ENCODE measurements at regions not wholly inside any gene's neighbourhood (a gene's known extent, or its start where the extent isn't known, plus 50 kb on each side); places are given as distances from the start of the nearest gene placed in this dataset.

- no peaks in the 10 kb centered on the region for H3K4me1 Mint-ChIP-seq
- no peaks in the 10 kb centered on the region for H3K9me3 Mint-ChIP-seq
- H3K27ac Mint-ChIP-seq: no peak overlapping the region
- H3K4me3 Mint-ChIP-seq: no peak overlapping the region
- DNase-seq (no peak), ATAC-seq (ENCODE audit: low read depth) (no peak)
- no peaks in the 10 kb centered on the region for H3K36me3 Mint-ChIP-seq
- POLR2A ChIA-PET: no interaction called here
- peaks cover 6% of the 10 kb centered on the region for H3K27me3 Mint-ChIP-seq
Measured at GRCh38 chr2:237016121-237016915, 69.4 kb upstream of the COPS8 start.

- no peaks in the 10 kb centered on the region for H3K4me1 Mint-ChIP-seq
- no peaks in the 10 kb centered on the region for H3K9me3 Mint-ChIP-seq
- no peak for DNase-seq
- H3K4me3 Mint-ChIP-seq: no peak overlapping the region
- POLR2A ChIA-PET: no interaction called here
- peaks cover 3% of the 10 kb centered on the region for H3K27me3 Mint-ChIP-seq
- no peak for ATAC-seq (ENCODE audit: low read depth)
- no peak overlapping the region for H3K27ac Mint-ChIP-seq
- no peaks in the 10 kb centered on the region for H3K36me3 Mint-ChIP-seq
Measured at GRCh38 chr2:237020090-237020489, 65.6 kb upstream of the COPS8 start.

GRCh38 chr2:237022533-237022932 lies 63.2 kb upstream of the COPS8 start:
- Mint-ChIP-seq H3K27me3 (peaks cover 5% of the 10 kb centered on the region), H3K36me3 (no peaks in the 10 kb centered on the region), H3K27ac (no peak overlapping the region), H3K9me3 (no peaks in the 10 kb centered on the region), H3K4me1 (no peaks in the 10 kb centered on the region), H3K4me3 (no peak overlapping the region)
- no peak for DNase-seq
- POLR2A ChIA-PET: no interaction called here
- ATAC-seq (ENCODE audit: low read depth): no peak

GRCh38 chr2:237024255-237024654 lies 61.4 kb upstream of the COPS8 start:
- POLR2A ChIA-PET: no interaction called here
- no peak overlapping the region for H3K4me3 Mint-ChIP-seq
- H3K27ac Mint-ChIP-seq: no peak overlapping the region
- H3K27me3 Mint-ChIP-seq: peaks cover 5% of the 10 kb centered on the region
- no peaks in the 10 kb centered on the region for H3K9me3 Mint-ChIP-seq
- ATAC-seq (ENCODE audit: low read depth): no peak
- no peak for DNase-seq
- H3K36me3 Mint-ChIP-seq: no peaks in the 10 kb centered on the region
- H3K4me1 Mint-ChIP-seq: no peaks in the 10 kb centered on the region

GRCh38 chr2:237025090-237025865 lies 60.4 kb upstream of the COPS8 start:
- POLR2A ChIA-PET: no interaction called here
- H3K9me3 Mint-ChIP-seq: no peaks in the 10 kb centered on the region
- no peak for ATAC-seq (ENCODE audit: low read depth)
- DNase-seq: no peak
- no peak overlapping the region for H3K4me3 Mint-ChIP-seq
- H3K4me1 Mint-ChIP-seq: no peaks in the 10 kb centered on the region
- peaks cover 5% of the 10 kb centered on the region for H3K27me3 Mint-ChIP-seq
- no peaks in the 10 kb centered on the region for H3K36me3 Mint-ChIP-seq
- no peak overlapping the region for H3K27ac Mint-ChIP-seq

GRCh38 chr2:237026981-237027711 lies 58.5 kb upstream of the COPS8 start:
- ATAC-seq (ENCODE audit: low read depth) (peak; percentile 36), DNase-seq (peak; percentile 43)
- H3K27ac Mint-ChIP-seq: no peak overlapping the region
- H3K27me3 Mint-ChIP-seq: peaks cover 5% of the 10 kb centered on the region
- no peaks in the 10 kb centered on the region for H3K9me3 Mint-ChIP-seq
- H3K36me3 Mint-ChIP-seq: no peaks in the 10 kb centered on the region
- POLR2A ChIA-PET: no interaction called here
- H3K4me1 Mint-ChIP-seq: no peaks in the 10 kb centered on the region
- H3K4me3 Mint-ChIP-seq: no peak overlapping the region

- no peak overlapping the region for H3K27ac Mint-ChIP-seq
- POLR2A ChIA-PET: no interaction called here
- H3K4me1 Mint-ChIP-seq: no peaks in the 10 kb centered on the region
- no peak overlapping the region for H3K4me3 Mint-ChIP-seq
- H3K27me3 Mint-ChIP-seq: peaks cover 5% of the 10 kb centered on the region
- no peak for ATAC-seq (ENCODE audit: low read depth)
- H3K36me3 Mint-ChIP-seq: no peaks in the 10 kb centered on the region
- DNase-seq: no peak
- H3K9me3 Mint-ChIP-seq: no peaks in the 10 kb centered on the region
Measured at GRCh38 chr2:237027712-237028029, 58.0 kb upstream of the COPS8 start.

GRCh38 chr2:237030382-237030781 lies 55.3 kb upstream of the COPS8 start:
- H3K27ac Mint-ChIP-seq: no peak overlapping the region
- POLR2A ChIA-PET: no interaction called here

GRCh38 chr2:237033536-237034060 lies 52.1 kb upstream of the COPS8 start:
- H3K4me1 Mint-ChIP-seq: no peaks in the 10 kb centered on the region
- H3K36me3 Mint-ChIP-seq: no peaks in the 10 kb centered on the region
- POLR2A ChIA-PET: no interaction called here
- DNase-seq: no peak
- H3K9me3 Mint-ChIP-seq: no peaks in the 10 kb centered on the region
- H3K4me3 Mint-ChIP-seq: no peak overlapping the region
- no peak overlapping the region for H3K27ac Mint-ChIP-seq
- ATAC-seq (ENCODE audit: low read depth): no peak
- peaks cover 3% of the 10 kb centered on the region for H3K27me3 Mint-ChIP-seq

More at GRCh38 chr2:237030382-237030781, 55.3 kb upstream of the COPS8 start:
- H3K27me3 Mint-ChIP-seq: peaks cover 7% of the 10 kb centered on the region
- ATAC-seq (ENCODE audit: low read depth) (no peak), DNase-seq (no peak)
- no peaks in the 10 kb centered on the region for H3K4me1 Mint-ChIP-seq
- no peaks in the 10 kb centered on the region for H3K9me3 Mint-ChIP-seq
- no peaks in the 10 kb centered on the region for H3K36me3 Mint-ChIP-seq
- H3K4me3 Mint-ChIP-seq: no peak overlapping the region

GRCh38 chr2:237035781-237036475 lies 49.8 kb upstream of the COPS8 start:
- H3K4me1 Mint-ChIP-seq: no peaks in the 10 kb centered on the region
- no peak overlapping the region for H3K4me3 Mint-ChIP-seq
- peaks cover 3% of the 10 kb centered on the region for H3K27me3 Mint-ChIP-seq
- DNase-seq (no peak), ATAC-seq (ENCODE audit: low read depth) (no peak)
- H3K36me3 Mint-ChIP-seq: no peaks in the 10 kb centered on the region
- no peak overlapping the region for H3K27ac Mint-ChIP-seq
- POLR2A ChIA-PET: no interaction called here
- no peaks in the 10 kb centered on the region for H3K9me3 Mint-ChIP-seq
